ENCODE measurements at regions not wholly inside any gene's neighbourhood (a gene's known extent, or its start where the extent isn't known, plus 50 kb on each side); places are given as distances from the start of the nearest gene placed in this dataset.

GRCh38 chr18:47480166-47480565 lies 228.7 kb upstream of the SKOR2 start:
- TF ChIP-seq CTCF (IDR thresholded peaks at IDR 0.05; ENCODE audit: low read length) = no peak
- TF ChIP-seq EZH2 (IDR thresholded peaks at IDR 0.05; ENCODE audit: borderline replicate concordance, low read length) = no peak

Measured in OCI-LY1 (cell line).